GM21390 (cell line): ENCODE measurements at regions not wholly inside any gene's neighbourhood (a gene's known extent, or its start where the extent isn't known, plus 50 kb on each side); places are given as distances from the start of the nearest gene placed in this dataset.

Source experiments
- ATAC-seq: cut with Tn5 transposase; IDR thresholded peaks from one replicate; pipeline ENCODE4 v1.9.1; 2021; ENCODE audit not compliant: unreplicated experiment

- ATAC-seq = no peak
Observed at GRCh38 chr2:103660519-103660918, 898.7 kb downstream of the TMEM182 start.

- ATAC-seq = no peak
Observed at GRCh38 chr2:103660947-103661346, 899.1 kb downstream of the TMEM182 start.

GRCh38 chr2:103664690-103665089 is 902.9 kb downstream of the TMEM182 start:
- ATAC-seq = no peak

- no peak for ATAC-seq
Observed at GRCh38 chr2:103667335-103667884, 905.6 kb downstream of the TMEM182 start.

- no peak for ATAC-seq
Observed at GRCh38 chr2:103669531-103669930, 907.7 kb downstream of the TMEM182 start.
